ENCODE measurements at regions not wholly inside any gene's neighbourhood (a gene's known extent, or its start where the extent isn't known, plus 50 kb on each side); places are given as distances from the start of the nearest gene placed in this dataset.

DNA sequence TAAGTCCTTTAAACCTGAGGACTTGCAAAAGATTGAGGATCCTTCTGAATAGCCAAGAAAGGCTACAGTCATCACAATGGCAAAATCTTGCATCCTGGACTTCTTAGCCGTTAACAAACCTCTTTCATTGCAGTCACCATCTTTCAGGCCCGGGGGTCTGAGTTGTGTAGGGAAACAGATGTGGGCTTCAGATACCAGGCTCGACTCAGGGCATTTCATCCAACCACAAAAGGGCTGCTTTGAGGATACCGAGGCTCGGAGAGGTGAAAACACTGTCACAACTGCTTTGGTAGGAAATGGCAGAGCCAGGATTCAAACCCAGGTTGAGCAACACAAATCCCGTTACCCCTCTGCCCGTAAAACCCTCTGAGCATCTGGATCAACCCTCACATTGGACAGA, 147.4 kb downstream of the TFCP2L1 start:
- H3K4me3 ChIP-seq (ENCODE audit: low read depth, low read length) = no peak overlapping the region
- TF ChIP-seq CTCF (IDR thresholded peaks at IDR 0.05; ENCODE audit: insufficient read depth, low read depth, low read length, missing control alignments) = no peak
- DNase-seq (ENCODE audit: low read depth) = no peak

DNA sequence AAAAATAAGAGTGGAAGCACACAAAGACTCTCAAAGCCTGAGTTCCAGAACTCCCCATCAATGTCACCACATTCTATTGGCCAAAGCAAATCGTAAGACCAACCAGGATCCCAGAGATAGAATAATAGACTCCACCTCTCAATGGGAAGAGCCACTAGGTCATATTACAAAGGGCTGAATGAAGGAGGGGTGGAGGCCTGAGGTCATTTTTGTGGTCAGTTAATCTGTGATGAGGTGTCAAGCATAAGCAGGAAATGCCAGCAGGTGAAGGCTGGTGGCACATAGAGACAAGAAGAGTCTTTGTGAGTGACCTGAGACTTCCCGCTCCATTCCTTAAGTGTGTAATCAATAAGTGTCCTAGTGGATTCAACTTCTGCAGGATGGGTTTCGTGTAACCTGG, 144.3 kb downstream of the TFCP2L1 start:
- no peak for DNase-seq (ENCODE audit: low read depth)
- no peak overlapping the region for H3K4me3 ChIP-seq (ENCODE audit: low read depth, low read length)
- TF ChIP-seq CTCF (IDR thresholded peaks at IDR 0.05; ENCODE audit: insufficient read depth, low read depth, low read length, missing control alignments) = no peak

- no peak overlapping the region for H3K4me3 ChIP-seq (ENCODE audit: low read depth, low read length)
- DNase-seq (ENCODE audit: low read depth) = no peak
- no peak for TF ChIP-seq CTCF (IDR thresholded peaks at IDR 0.05; ENCODE audit: insufficient read depth, low read depth, low read length, missing control alignments)
Measured at GRCh38 chr2:121142452-121142851, 142.6 kb downstream of the TFCP2L1 start.

DNA sequence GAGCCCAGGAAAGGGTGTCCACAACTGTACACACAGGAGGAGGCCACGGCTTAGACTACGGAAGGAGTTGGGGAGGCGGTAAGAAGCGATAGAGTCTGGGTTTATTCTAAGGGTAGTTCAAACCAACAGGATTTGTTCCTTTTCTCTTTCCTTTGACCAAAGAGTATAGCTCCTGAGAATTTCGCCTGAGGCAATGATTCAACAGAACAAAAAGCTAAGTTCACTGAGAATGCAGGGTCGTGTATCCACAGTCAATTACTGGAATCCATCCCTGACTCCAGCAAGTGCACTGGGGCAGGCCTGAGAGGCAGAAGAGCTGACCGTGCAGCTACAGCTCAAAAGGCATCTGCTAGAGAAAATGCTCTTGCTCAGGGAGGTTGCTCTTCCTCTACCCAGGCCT, 140.9 kb downstream of the TFCP2L1 start:
- TF ChIP-seq CTCF (IDR thresholded peaks at IDR 0.05; ENCODE audit: insufficient read depth, low read depth, low read length, missing control alignments) = no peak
- no peak overlapping the region for H3K4me3 ChIP-seq (ENCODE audit: low read depth, low read length)

GRCh38 chr2:121146630-121147029, 138.4 kb downstream of the TFCP2L1 start:
- no peak for DNase-seq (ENCODE audit: low read depth)
- no peak for TF ChIP-seq CTCF (IDR thresholded peaks at IDR 0.05; ENCODE audit: insufficient read depth, low read depth, low read length, missing control alignments)
- H3K4me3 ChIP-seq (ENCODE audit: low read depth, low read length) = no peak overlapping the region

More for the DNA sequence above, 140.9 kb downstream of the TFCP2L1 start:
- DNase-seq (ENCODE audit: low read depth) = no peak

DNA sequence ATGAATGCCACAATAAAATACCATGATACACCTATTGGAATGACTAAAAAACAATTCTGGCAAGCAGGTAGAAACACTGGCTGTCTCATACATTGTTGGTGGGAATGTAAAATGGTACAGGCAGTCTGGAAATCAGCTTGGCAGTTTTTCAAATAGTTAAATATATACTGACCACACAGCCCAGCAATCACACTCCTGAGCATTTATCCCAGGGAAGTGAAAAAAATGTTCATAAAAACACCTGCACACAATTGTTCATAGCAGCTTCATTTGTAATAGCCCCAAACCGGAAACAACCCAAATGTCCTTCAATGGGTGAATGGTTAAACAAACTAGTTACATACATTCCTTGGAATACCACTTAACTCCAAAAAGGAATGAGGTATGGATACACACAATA, 137.2 kb downstream of the TFCP2L1 start:
- TF ChIP-seq CTCF (IDR thresholded peaks at IDR 0.05; ENCODE audit: insufficient read depth, low read depth, low read length, missing control alignments) = no peak

DNA sequence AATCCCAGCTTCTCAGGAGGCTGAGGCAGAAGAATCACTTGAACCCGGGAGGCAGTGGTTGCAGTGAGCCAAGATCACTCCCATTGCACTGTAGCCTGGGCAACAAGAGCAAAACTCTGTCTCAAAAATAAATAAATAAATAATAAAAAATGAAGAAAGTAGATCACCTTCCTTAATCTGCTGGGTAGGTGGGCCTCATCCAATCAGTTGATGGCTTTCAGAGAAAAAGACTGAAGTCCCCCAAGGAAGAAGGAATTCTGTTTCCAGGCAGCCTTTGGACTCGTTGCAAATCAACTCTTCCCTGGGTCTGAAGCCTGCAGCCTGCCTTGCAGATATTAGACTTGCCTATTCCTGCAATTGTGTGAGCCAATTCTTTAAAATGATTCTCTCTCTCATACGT, 136.5 kb downstream of the TFCP2L1 start:
- TF ChIP-seq CTCF (IDR thresholded peaks at IDR 0.05; ENCODE audit: insufficient read depth, low read depth, low read length, missing control alignments) = no peak
- H3K4me3 ChIP-seq (ENCODE audit: low read depth, low read length) = no peak overlapping the region
- DNase-seq (ENCODE audit: low read depth) = no peak

More for the DNA sequence above, 137.2 kb downstream of the TFCP2L1 start:
- H3K4me3 ChIP-seq (ENCODE audit: low read depth, low read length) = no peak overlapping the region
- no peak for DNase-seq (ENCODE audit: low read depth)
